ENCODE measurements at regions not wholly inside any gene's neighbourhood (a gene's known extent, or its start where the extent isn't known, plus 50 kb on each side); places are given as distances from the start of the nearest gene placed in this dataset.

GRCh38 chr10:84903320-84903719 is 574.9 kb downstream of the CCSER2 start:
- Histone ChIP-seq H3K4ac (ENCODE audit: low read depth, low read length) (no peak overlapping the region), H2AFZ (replicated peaks; ENCODE audit: low read length, poor library complexity) (no peak overlapping the region), H2BK20ac (ENCODE audit: low read depth, low read length) (no peak overlapping the region), H2BK15ac (ENCODE audit: low read depth, low read length) (no peak overlapping the region), H3K18ac (ENCODE audit: low read depth, low read length) (no peak overlapping the region), H3K27ac (ENCODE audit: insufficient read depth, low read length) (no peak overlapping the region), H3K56ac (ENCODE audit: extremely low read depth, insufficient read depth, low read length) (no peak overlapping the region), H4K5ac (ENCODE audit: low read depth, low read length) (no peak overlapping the region), H4K8ac (ENCODE audit: low read depth in 2 of 2, low read length in 2 of 2) (no peak overlapping the region), H3K4me1 (ENCODE audit: control insufficient read depth, insufficient read depth, low read length) (no peaks in the 10 kb centered on the region), H3K36me3 (ENCODE audit: control insufficient read depth, insufficient read depth, low read length) (no peaks in the 10 kb centered on the region), H3K4me3 (ENCODE audit: insufficient read depth, low read depth, low read length) (no peak overlapping the region), H4K91ac (ENCODE audit: insufficient read depth, low read depth, low read length) (no peak overlapping the region), H3K14ac (replicated peaks; ENCODE audit: low read depth, low read length) (no peak overlapping the region), H3K4me2 (ENCODE audit: low read depth, low read length) (no peak overlapping the region), H3K9ac (ENCODE audit: low read depth, low read length) (no peak overlapping the region), H2AK5ac (ENCODE audit: low read depth, low read length) (no peak overlapping the region), H3K9me1 (ENCODE audit: insufficient read depth, low read length) (no peaks in the 10 kb centered on the region), H3K79me1 (ENCODE audit: low read depth in 1 of 2, low read length in 2 of 2) (no peaks in the 10 kb centered on the region), H3K9me3 (ENCODE audit: control insufficient read depth, insufficient read depth, low read length) (peaks cover 17% of the 10 kb centered on the region), H3K27me3 (ENCODE audit: control insufficient read depth, insufficient read depth, low read length) (no peaks in the 10 kb centered on the region), H3K23ac (ENCODE audit: low read depth, low read length) (no peak overlapping the region), H4K20me1 (ENCODE audit: insufficient read depth, low read length) (no peaks in the 10 kb centered on the region), H2BK5ac (ENCODE audit: low read depth, low read length, poor library complexity, severe bottlenecking) (no peak overlapping the region), H2BK120ac (ENCODE audit: low read depth, low read length) (no peak overlapping the region), H2AK9ac (replicated peaks; ENCODE audit: low read depth, low read length, poor library complexity) (no peak overlapping the region)
- DNase-seq (no peak), ATAC-seq (ENCODE audit: low read depth) (no peak)
- in situ Hi-C loops (cut with MboI; ENCODE audit: low sequenced_read_pairs): no loop called here
- TF ChIP-seq POLR2A (IDR thresholded peaks at IDR 0.05; ENCODE audit: low read depth, low read length) (no peak), CTCF (conservative IDR thresholded peaks at IDR 0.05; ENCODE audit: low read depth, low read length) (no peak), SMC3 (IDR thresholded peaks at IDR 0.05; ENCODE audit: low read depth, low read length) (no peak), MAFK (IDR thresholded peaks at IDR 0.05; ENCODE audit: low read depth, low read length) (no peak), CEBPB (IDR thresholded peaks at IDR 0.05; ENCODE audit: low read depth, low read length) (no peak), BHLHE40 (IDR thresholded peaks at IDR 0.05; ENCODE audit: low read depth, low read length) (no peak), FOS (IDR thresholded peaks at IDR 0.05; ENCODE audit: low read depth, low read length) (no peak), ELK1 (IDR thresholded peaks at IDR 0.05; ENCODE audit: borderline replicate concordance, low read depth, low read length) (no peak), USF2 (IDR thresholded peaks at IDR 0.05; ENCODE audit: low read depth, low read length) (no peak), MAZ (IDR thresholded peaks at IDR 0.05; ENCODE audit: borderline replicate concordance, low read depth, low read length) (no peak), MXI1 (IDR thresholded peaks at IDR 0.05; ENCODE audit: borderline replicate concordance, low read depth, low read length) (no peak), NFE2L2 (IDR thresholded peaks at IDR 0.05; ENCODE audit: low read depth, low read length) (no peak)
- ChIA-PET POLR2A (ENCODE audit: unreplicated experiment) (no interaction called here), CTCF (no interaction called here)
- intact Hi-C loops (cut with micrococcal nuclease): no loop called here
- dilution Hi-C loops (cut with HindIII; ENCODE audit: low sequenced_read_pairs, unreplicated experiment): no loop called here
- no TSS peak for BruUV-seq (replicated peaks)
